ENCODE measurements at regions not wholly inside any gene's neighbourhood (a gene's known extent, or its start where the extent isn't known, plus 50 kb on each side); places are given as distances from the start of the nearest gene placed in this dataset.

DNA sequence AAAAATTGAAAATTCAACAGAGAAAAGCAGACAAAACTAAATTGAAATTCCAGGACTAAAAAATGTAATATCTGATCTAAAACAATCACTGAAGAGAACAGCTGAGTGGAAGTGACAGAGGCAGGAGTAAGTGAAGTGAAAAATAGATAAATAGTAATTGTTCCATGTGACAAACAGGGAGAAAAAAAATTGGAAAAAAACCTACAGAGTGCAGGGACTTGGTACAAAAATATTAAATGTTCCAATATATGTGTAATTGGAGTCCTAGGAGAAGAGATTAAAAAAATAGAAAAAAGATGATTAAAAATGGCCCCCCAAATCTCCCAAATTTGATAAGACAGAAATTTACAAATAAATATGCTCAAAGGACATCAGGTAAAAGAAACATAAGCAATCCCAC lies 63.4 kb upstream of the NAMPT start:
- TF ChIP-seq, protein P1, sequence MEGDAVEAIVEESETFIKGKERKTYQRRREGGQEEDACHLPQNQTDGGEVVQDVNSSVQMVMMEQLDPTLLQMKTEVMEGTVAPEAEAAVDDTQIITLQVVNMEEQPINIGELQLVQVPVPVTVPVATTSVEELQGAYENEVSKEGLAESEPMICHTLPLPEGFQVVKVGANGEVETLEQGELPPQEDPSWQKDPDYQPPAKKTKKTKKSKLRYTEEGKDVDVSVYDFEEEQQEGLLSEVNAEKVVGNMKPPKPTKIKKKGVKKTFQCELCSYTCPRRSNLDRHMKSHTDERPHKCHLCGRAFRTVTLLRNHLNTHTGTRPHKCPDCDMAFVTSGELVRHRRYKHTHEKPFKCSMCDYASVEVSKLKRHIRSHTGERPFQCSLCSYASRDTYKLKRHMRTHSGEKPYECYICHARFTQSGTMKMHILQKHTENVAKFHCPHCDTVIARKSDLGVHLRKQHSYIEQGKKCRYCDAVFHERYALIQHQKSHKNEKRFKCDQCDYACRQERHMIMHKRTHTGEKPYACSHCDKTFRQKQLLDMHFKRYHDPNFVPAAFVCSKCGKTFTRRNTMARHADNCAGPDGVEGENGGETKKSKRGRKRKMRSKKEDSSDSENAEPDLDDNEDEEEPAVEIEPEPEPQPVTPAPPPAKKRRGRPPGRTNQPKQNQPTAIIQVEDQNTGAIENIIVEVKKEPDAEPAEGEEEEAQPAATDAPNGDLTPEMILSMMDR (IDR thresholded peaks at IDR 0.05): no peak
- TF ChIP-seq POLR2A (IDR thresholded peaks at IDR 0.05): no peak
